B cell (primary cell): ENCODE measurements at regions not wholly inside any gene's neighbourhood (a gene's known extent, or its start where the extent isn't known, plus 50 kb on each side); places are given as distances from the start of the nearest gene placed in this dataset.

Source experiments
- CTCF ChIP-seq: fragments of 200-600 bp; IDR thresholded peaks from one replicate; pipeline ENCODE4 v1.8.0; 2022; ENCODE audit warnings: antibody characterized with exemption, mild to moderate bottlenecking
- EZH2 ChIP-seq: IDR thresholded peaks from 2 replicates; pipeline ENCODE4 v1.6.1; 2012; ENCODE audit warnings: borderline replicate concordance, low read depth, mild to moderate bottlenecking, moderate library complexity, low read length; ENCODE audit not compliant: insufficient read depth, poor library complexity, severe bottlenecking

DNA sequence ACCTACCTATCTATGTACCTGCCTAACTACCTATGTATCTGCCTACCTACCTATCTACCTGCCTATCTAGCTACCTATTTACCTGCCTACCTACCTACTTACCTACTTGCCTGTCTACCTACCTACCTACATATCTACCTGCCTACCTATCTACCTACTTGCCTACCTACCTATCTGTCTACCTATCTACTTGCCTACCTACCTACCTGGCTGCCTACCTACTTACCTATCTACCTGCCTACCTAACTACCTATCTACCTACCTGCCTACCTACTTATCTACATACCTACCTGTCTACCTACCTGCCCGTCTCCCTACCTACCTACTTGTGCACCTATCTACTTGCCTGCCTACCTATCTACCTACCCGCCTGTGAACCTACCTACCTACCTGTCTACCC, 68.7 kb upstream of the NPTX2 start:
- no peak for TF ChIP-seq CTCF
- no peak for TF ChIP-seq EZH2
